ENCODE measurements at regions not wholly inside any gene's neighbourhood (a gene's known extent, or its start where the extent isn't known, plus 50 kb on each side); places are given as distances from the start of the nearest gene placed in this dataset.

DNA sequence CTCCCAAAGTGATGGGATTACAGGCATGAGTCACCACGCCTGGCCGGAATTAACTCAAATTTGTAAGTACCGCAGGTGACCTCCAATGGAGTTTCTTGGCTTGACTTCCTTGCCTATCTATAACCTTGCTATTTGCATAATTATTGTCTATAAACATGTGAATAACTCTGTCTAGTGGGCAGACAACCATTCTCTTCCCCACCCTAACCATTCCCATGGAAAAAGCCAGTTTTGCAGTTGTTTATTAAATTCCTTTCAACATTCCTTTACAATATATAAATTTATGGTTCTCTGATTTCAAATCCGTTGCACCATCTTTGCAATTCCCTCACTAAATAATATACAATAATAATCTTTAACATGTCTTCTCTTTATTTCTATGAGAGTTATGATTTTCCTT, 61.0 kb upstream of the ZDHHC17 start:
- no peak overlapping the region for H3K4me2 ChIP-seq (ENCODE audit: low read depth, low read length, poor library complexity, severe bottlenecking)
- no peak for TF ChIP-seq CTCF (IDR thresholded peaks at IDR 0.05; ENCODE audit: insufficient read depth, low read length, poor library complexity, severe bottlenecking)
- no peak for TF ChIP-seq EZH2phosphoT487 (conservative IDR thresholded peaks at IDR 0.05; ENCODE audit: low read length)
- H3K9me3 ChIP-seq (ENCODE audit: insufficient read depth, low read length): no peaks in the 10 kb centered on the region
- H3K4me3 ChIP-seq (ENCODE audit: insufficient read depth, low read length, poor library complexity, severe bottlenecking): no peak overlapping the region
- no peaks in the 10 kb centered on the region for H3K36me3 ChIP-seq (ENCODE audit: low read length)
- no peaks in the 10 kb centered on the region for H3F3A ChIP-seq (ENCODE audit: insufficient read depth)
- no peak overlapping the region for H3K9ac ChIP-seq (ENCODE audit: low read length)
- H2AFZ ChIP-seq (ENCODE audit: low read depth, low read length, severe bottlenecking): no peak overlapping the region
- H3K9me2 ChIP-seq (replicated peaks; ENCODE audit: insufficient read depth, low read length): no peaks in the 10 kb centered on the region
- H3K27me3 ChIP-seq (ENCODE audit: low read length): no peaks in the 10 kb centered on the region
- no peaks in the 10 kb centered on the region for H4K20me1 ChIP-seq (ENCODE audit: low read depth, low read length)
- no peak overlapping the region for H3K27ac ChIP-seq (ENCODE audit: low read depth, low read length)
- H3K79me2 ChIP-seq (ENCODE audit: insufficient read depth, low read length): no peaks in the 10 kb centered on the region

DNA sequence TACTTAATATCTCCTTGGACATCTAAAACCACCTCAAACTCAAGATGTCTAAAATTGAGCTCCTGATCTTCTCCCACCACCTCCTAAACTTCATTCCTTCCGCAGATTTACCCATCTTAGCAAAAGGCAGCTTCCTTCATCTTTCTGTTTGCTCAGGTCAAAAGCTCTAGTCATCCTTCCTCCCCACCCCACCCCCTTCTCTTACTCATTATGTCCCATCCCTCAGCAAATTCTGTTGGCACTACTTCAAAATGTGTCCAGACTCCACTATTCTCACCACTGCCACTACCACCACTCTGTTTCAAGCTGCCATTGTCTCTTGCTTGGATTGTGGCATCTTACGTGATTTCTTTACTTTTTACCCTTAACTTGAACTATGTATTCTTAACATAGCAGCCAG, 59.2 kb upstream of the ZDHHC17 start:
- Histone ChIP-seq H3K9me2 (replicated peaks; ENCODE audit: insufficient read depth, low read length) (no peaks in the 10 kb centered on the region), H3K4me2 (ENCODE audit: low read depth, low read length, poor library complexity, severe bottlenecking) (no peak overlapping the region), H3K27me3 (ENCODE audit: low read length) (no peaks in the 10 kb centered on the region), H3K9me3 (ENCODE audit: insufficient read depth, low read length) (no peaks in the 10 kb centered on the region), H3K27ac (ENCODE audit: low read depth, low read length) (no peak overlapping the region), H3K36me3 (ENCODE audit: low read length) (no peaks in the 10 kb centered on the region), H3K4me3 (ENCODE audit: insufficient read depth, low read length, poor library complexity, severe bottlenecking) (no peak overlapping the region), H3K79me2 (ENCODE audit: insufficient read depth, low read length) (no peaks in the 10 kb centered on the region), H3K9ac (ENCODE audit: low read length) (no peak overlapping the region), H3F3A (ENCODE audit: insufficient read depth) (no peaks in the 10 kb centered on the region), H2AFZ (ENCODE audit: low read depth, low read length, severe bottlenecking) (no peak overlapping the region), H4K20me1 (ENCODE audit: low read depth, low read length) (no peaks in the 10 kb centered on the region)
- no peak for TF ChIP-seq EZH2phosphoT487 (conservative IDR thresholded peaks at IDR 0.05; ENCODE audit: low read length)
- no peak for TF ChIP-seq CTCF (IDR thresholded peaks at IDR 0.05; ENCODE audit: insufficient read depth, low read length, poor library complexity, severe bottlenecking)

- TF ChIP-seq CTCF (IDR thresholded peaks at IDR 0.05; ENCODE audit: insufficient read depth, low read length, poor library complexity, severe bottlenecking): no peak
- no peak for TF ChIP-seq EZH2phosphoT487 (conservative IDR thresholded peaks at IDR 0.05; ENCODE audit: low read length)
- Histone ChIP-seq H3K36me3 (ENCODE audit: low read length) (no peaks in the 10 kb centered on the region), H3K9me2 (replicated peaks; ENCODE audit: insufficient read depth, low read length) (no peaks in the 10 kb centered on the region), H3K4me3 (ENCODE audit: insufficient read depth, low read length, poor library complexity, severe bottlenecking) (no peak overlapping the region), H3K79me2 (ENCODE audit: insufficient read depth, low read length) (no peaks in the 10 kb centered on the region), H3K9ac (ENCODE audit: low read length) (no peak overlapping the region), H3K27ac (ENCODE audit: low read depth, low read length) (no peak overlapping the region), H4K20me1 (ENCODE audit: low read depth, low read length) (no peaks in the 10 kb centered on the region), H2AFZ (ENCODE audit: low read depth, low read length, severe bottlenecking) (no peak overlapping the region), H3K9me3 (ENCODE audit: insufficient read depth, low read length) (no peaks in the 10 kb centered on the region), H3K27me3 (ENCODE audit: low read length) (no peaks in the 10 kb centered on the region), H3F3A (ENCODE audit: insufficient read depth) (no peaks in the 10 kb centered on the region), H3K4me2 (ENCODE audit: low read depth, low read length, poor library complexity, severe bottlenecking) (no peak overlapping the region)
Observed at GRCh38 chr12:76706101-76706500, 57.8 kb upstream of the ZDHHC17 start.

DNA sequence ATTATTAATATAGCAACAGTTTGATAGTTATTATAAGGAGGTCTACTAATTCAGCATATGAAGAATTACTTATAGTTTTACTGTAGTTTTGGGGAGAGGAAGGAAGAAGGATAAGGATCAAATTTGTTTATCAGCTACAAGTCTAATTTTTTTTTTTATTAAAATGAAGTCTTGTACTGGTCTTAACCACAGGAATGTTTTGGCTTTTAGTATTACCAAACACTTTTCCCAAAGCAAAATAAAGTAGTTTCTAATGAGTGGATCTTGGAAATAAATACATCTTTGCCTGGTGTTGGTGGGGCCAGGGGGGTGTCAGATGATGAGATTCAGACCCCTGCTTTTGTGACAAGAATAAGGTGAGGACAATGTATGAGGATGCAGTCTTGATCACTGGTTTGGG, 57.2 kb upstream of the ZDHHC17 start:
- H3K79me2 ChIP-seq (ENCODE audit: insufficient read depth, low read length): no peaks in the 10 kb centered on the region
- TF ChIP-seq CTCF (IDR thresholded peaks at IDR 0.05; ENCODE audit: insufficient read depth, low read length, poor library complexity, severe bottlenecking) (no peak), EZH2phosphoT487 (conservative IDR thresholded peaks at IDR 0.05; ENCODE audit: low read length) (no peak)
- no peaks in the 10 kb centered on the region for H3K9me3 ChIP-seq (ENCODE audit: insufficient read depth, low read length)
- no peak overlapping the region for H3K4me3 ChIP-seq (ENCODE audit: insufficient read depth, low read length, poor library complexity, severe bottlenecking)
- no peak overlapping the region for H3K27ac ChIP-seq (ENCODE audit: low read depth, low read length)
- H3K27me3 ChIP-seq (ENCODE audit: low read length): no peaks in the 10 kb centered on the region
- no peaks in the 10 kb centered on the region for H3K9me2 ChIP-seq (replicated peaks; ENCODE audit: insufficient read depth, low read length)
- no peak overlapping the region for H3K9ac ChIP-seq (ENCODE audit: low read length)
- no peaks in the 10 kb centered on the region for H3F3A ChIP-seq (ENCODE audit: insufficient read depth)
- H3K36me3 ChIP-seq (ENCODE audit: low read length): no peaks in the 10 kb centered on the region
- H4K20me1 ChIP-seq (ENCODE audit: low read depth, low read length): no peaks in the 10 kb centered on the region
- H3K4me2 ChIP-seq (ENCODE audit: low read depth, low read length, poor library complexity, severe bottlenecking): no peak overlapping the region
- H2AFZ ChIP-seq (ENCODE audit: low read depth, low read length, severe bottlenecking): no peak overlapping the region
